Pons (tissue), 1 donor: ENCODE measurements at regions not wholly inside any gene's neighbourhood (a gene's known extent, or its start where the extent isn't known, plus 50 kb on each side); places are given as distances from the start of the nearest gene placed in this dataset.
"Not testable (repeated sequence)": the region's sequence is repeated elsewhere in the genome, so short reads cannot be mapped to it uniquely, and the experiment has no call there.

Experiments
- DNase-seq: peaks from one replicate; pipeline ENCODE4 v3.0.0-alpha.2; 2016; ENCODE audit warnings: low spot score

DNA sequence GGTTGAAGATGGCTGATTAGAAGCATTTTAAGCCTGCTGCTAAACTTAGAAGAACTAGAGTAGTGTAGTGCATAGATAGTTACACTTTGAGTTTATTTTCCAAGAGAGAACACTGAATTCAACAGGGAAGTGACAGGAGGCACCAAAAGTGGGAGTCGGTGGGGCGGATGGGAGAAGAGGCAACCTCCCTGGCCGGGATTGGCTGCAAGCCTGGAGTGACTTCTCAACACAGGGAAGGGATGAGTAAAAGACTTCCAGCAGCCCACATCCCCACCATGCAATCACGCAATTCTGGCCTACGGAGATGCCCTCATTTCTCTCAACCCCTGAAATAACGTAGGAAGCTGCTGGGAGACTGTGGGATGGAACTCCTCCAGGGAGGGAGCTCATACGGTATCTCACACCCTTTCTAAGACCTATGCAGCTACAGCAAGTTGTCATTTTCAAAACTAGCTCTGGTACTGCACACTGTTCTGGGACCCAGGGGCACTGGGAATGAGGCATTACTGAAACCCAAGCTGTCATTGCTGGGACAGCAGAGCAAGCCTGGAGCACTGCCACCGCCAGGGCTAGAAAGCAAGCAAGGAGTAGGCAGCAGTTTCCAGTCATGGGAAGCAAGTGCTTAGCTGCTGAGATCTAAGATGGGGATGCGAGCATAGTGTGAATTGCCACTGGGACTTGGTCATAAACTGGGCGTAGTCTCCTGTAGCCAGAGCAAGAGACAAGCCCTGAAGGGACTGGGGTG lies 331.6 kb upstream of the PTGER4 start:
- no peak for DNase-seq

GRCh38 chr5:40346901-40347300 lies 332.8 kb upstream of the PTGER4 start:
- DNase-seq = no peak

- not testable (repeated sequence) for DNase-seq
These were observed 341.3 kb upstream of the PTGER4 start for GRCh38 chr5:40338434-40338833.

GRCh38 chr5:40334242-40334635 lies 345.5 kb upstream of the PTGER4 start:
- DNase-seq = no peak

DNA sequence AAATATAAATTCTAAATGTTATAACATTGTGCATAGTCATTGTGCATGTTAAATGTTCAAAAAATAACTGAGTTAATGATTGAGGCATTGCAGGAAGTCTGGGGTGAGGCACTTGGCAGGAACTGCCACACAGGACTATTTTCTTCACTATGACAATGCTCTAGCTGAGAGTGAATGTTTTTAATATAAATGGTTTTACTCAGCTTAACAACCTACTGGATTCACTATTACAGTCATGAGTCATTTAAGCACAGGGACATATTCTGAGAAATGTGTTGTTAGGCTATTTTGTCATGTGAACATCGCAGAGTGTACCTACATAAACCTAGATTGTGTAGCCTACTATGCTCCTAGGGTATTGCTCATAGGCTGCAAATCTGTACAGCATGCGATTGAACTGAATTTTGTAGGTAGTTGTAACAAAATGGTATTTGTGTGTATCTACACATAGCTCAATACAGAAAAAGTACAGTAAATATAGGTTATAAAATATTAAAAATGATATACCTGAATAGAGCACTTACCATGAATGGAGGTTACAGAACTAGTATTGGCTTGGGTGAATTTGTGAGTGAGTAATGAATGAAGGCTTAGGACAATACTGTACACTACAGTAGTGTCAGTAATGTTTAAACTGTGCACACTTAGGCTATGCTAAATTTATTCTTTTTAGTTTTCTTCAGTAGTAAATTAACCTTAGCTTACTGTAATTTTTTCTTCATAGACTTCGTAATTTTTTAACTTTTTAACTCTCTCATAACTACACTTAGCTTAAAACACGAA lies 346.1 kb upstream of the PTGER4 start:
- no peak for DNase-seq

- DNase-seq = no peak
These were observed 346.7 kb upstream of the PTGER4 start for GRCh38 chr5:40332970-40333369.

DNA sequence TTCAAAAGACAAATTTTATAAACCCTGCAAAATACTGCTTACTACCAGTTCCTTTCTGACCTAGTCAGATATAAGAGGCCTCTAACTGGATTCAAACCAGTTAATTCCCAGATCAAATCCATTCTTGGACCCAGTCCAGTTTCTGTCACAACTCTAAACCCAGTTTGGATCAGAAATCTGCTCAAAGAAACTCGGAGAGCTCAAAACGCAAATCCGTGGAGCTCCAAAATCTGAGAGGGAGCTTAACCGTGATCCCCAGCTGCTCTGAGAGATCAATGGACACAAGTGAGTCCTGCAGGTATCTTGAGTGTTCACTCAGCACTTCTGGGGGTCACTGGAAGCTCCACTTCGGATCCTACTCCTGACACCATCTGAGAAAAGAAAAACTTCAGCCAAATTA lies 348.1 kb upstream of the PTGER4 start:
- no peak for DNase-seq

DNA sequence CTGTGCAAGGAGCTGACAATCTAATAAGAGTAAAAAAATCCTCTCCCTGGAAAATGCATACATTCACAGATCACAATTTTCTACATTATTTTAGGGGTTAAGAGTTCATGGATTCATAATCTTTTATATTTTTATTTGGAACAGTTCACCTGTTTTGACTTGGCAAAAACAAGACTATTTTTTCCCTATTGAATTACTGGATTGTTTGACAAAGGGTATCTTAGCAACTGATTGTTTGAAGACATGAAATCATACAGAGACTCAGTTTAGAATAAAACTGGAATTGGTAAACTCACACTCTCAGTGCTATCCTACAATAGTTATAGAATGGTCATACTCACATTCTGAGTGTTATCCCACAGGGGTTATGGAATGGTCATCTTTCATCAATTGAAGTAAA lies 358.2 kb upstream of the PTGER4 start:
- DNase-seq = no peak

GRCh38 chr5:40318395-40318794 lies 361.3 kb upstream of the PTGER4 start:
- no peak for DNase-seq

DNA sequence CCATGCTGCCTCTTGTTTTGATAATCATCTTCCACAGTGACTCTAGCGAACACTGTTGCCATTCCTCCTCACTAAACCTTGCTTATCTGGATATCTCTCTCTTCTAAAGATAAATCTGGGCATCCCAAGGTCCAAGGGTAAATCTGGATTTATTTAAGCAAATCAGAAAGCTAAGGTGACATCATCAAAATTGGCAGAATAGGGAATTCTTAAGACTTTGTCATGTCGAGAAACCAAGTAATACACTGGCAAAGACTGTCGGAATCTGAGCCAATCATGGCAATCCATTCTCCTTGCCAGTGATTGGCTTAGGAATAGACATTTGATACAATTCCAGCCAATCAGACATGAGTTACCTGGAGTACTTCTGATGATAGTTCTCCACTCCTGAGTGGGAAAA lies 362.7 kb upstream of the PTGER4 start:
- DNase-seq = no peak

GRCh38 chr5:40315126-40315525 lies 364.6 kb upstream of the PTGER4 start:
- DNase-seq = no peak

DNA sequence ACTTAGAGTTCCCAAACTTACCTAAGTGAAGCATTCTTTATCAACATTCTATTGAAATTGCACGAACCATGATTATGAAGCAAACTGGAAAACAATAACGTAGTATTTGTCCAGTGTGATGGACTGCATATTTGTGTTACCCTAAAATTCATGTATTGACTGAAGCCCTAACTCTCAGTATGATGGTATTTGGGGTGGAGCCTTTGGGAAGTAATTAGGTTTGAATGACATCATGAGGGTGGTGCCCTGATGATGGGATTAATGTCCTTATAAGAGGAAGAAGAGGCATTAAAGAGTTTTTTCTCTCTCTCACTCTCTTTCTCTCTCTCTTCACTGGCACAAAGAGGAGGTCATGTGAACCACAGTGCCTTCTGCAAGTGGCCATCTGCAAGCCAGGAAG lies 365.4 kb upstream of the PTGER4 start:
- no peak for DNase-seq

DNA sequence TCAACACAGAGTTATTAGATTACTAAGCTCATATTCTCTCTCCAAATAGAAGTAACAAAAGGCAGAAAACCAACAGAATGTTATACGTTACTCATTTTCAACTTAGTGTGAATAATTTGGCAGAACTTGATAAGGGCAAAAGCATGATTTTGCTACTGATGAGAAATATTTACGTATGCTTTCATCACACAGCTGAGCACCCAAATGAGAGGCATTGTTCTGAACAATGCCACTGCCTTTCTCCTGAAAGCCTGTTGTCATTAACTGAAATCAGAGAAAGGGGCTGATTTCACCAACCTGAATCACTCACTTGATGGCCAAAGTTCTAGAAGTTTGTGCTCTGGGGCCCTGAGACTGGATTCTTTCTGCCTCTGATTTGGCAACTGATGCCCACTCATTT lies 367.5 kb upstream of the PTGER4 start:
- no peak for DNase-seq

GRCh38 chr5:40309851-40310250 lies 369.9 kb upstream of the PTGER4 start:
- no peak for DNase-seq

DNA sequence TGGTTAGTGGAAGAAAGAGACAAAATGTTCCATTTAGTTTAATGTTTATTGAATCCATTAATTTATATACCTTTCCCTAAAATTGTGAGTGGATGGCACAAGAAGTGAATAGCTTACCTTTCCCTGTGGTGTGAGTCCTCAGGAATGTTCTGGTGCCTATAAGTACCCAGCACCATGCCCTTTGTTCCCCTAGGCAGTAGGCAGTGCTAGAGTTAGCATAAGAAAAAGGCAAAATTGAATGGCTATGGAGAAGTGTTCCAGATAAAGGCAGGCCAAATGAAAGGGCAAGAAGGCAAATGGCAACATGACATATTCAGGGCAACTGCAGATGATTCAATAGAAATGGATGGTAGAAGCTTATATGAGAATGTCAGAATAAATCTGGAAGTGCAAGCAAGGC lies 370.8 kb upstream of the PTGER4 start:
- DNase-seq = no peak

DNA sequence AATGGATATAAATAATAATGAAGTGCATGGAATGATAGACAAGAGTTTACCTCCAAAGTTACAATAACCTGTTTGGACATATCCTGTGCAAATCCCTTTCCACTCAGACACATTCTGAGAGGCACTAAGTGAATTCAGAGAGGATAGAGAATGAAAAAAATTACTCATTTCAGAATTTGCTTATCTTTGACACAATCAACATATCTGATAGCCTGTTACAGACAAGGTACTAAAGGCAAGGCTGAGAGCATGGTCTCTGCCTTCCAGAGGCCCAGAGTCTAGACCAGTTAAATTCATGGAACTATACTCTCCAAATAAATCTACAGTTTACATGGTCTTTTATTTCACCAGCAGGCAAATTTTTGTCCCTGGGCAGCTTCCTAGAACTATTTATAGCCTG lies 371.8 kb upstream of the PTGER4 start:
- DNase-seq = no peak

GRCh38 chr5:40306869-40307487 lies 372.7 kb upstream of the PTGER4 start:
- no peak for DNase-seq

DNA sequence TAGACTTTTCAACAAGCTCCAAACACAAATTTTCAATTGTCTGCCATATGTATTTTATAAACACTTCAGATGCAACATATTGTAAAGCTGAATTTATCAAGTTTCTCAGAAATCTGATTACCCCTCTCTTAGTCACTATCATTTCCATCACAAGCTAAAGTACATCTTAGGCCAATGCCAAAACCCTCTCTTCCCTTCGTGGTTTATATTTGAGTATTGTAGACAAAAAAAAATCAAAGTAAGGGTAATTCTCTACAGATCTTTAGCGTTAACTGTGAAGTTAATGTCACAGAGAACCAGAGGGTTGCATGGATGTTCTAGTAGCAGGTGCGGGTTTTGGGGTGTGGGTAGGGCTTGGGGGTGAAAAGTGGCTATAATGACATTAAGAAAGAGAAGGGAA lies 387.7 kb upstream of the PTGER4 start:
- DNase-seq = no peak

- DNase-seq = no peak
These were observed 388.4 kb upstream of the PTGER4 start for GRCh38 chr5:40291338-40291737.

GRCh38 chr5:40288800-40289485 lies 390.8 kb upstream of the PTGER4 start:
- no peak for DNase-seq

GRCh38 chr5:40284863-40285262 lies 394.9 kb upstream of the PTGER4 start:
- DNase-seq = no peak

- no peak for DNase-seq
These were observed 400.8 kb upstream of the PTGER4 start for GRCh38 chr5:40278881-40279280.
